ENCODE measurements at regions not wholly inside any gene's neighbourhood (a gene's known extent, or its start where the extent isn't known, plus 50 kb on each side); places are given as distances from the start of the nearest gene placed in this dataset.
A peak's percentile ranks its signal among the peaks of the same experiment; 100 is the strongest.

GRCh38 chrX:133159205-133159604 lies 58.9 kb downstream of the TFDP3 start:
- DNase-seq = no peak

GRCh38 chrX:133151336-133151735 lies 54.4 kb upstream of the USP26 start:
- peak; percentile 27 for DNase-seq

- DNase-seq = no peak
Observed at GRCh38 chrX:133150730-133151129, 53.8 kb upstream of the USP26 start.
